ENCODE measurements at regions not wholly inside any gene's neighbourhood (a gene's known extent, or its start where the extent isn't known, plus 50 kb on each side); places are given as distances from the start of the nearest gene placed in this dataset.

DNA sequence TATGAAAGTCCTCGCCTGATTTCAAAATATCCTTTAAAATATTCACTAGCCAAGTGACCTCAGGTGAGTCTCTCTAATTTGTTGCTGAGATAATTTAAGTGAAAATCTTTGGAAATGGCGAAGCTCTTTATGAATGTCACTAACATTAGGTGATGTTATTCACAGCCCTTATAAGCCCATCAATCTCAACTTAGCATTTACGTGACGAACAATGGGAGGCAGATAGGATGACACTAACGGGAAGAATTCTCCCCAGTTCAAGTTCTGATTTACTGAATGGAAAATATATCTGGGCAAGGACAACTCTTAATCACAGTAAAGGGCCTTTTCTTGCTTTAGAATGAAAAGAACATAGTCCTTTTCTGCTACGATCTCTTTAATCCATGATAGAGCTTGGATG is 378.7 kb downstream of the LIG4 start:
- TF ChIP-seq, protein P1, sequence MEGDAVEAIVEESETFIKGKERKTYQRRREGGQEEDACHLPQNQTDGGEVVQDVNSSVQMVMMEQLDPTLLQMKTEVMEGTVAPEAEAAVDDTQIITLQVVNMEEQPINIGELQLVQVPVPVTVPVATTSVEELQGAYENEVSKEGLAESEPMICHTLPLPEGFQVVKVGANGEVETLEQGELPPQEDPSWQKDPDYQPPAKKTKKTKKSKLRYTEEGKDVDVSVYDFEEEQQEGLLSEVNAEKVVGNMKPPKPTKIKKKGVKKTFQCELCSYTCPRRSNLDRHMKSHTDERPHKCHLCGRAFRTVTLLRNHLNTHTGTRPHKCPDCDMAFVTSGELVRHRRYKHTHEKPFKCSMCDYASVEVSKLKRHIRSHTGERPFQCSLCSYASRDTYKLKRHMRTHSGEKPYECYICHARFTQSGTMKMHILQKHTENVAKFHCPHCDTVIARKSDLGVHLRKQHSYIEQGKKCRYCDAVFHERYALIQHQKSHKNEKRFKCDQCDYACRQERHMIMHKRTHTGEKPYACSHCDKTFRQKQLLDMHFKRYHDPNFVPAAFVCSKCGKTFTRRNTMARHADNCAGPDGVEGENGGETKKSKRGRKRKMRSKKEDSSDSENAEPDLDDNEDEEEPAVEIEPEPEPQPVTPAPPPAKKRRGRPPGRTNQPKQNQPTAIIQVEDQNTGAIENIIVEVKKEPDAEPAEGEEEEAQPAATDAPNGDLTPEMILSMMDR (IDR thresholded peaks at IDR 0.05; ENCODE audit: poor library complexity) = no peak
- no peak for TF ChIP-seq EZH2 (IDR thresholded peaks at IDR 0.05; ENCODE audit: borderline replicate concordance)

Measured in hepatocyte (in vitro differentiated cells).